Activated CD8-positive, alpha-beta memory T cell treated with anti-CD3 and anti-CD28 coated beads, Interleukin-2, amount 50 U/mL, for 4 hours (primary cell): ENCODE measurements at regions not wholly inside any gene's neighbourhood (a gene's known extent, or its start where the extent isn't known, plus 50 kb on each side); places are given as distances from the start of the nearest gene placed in this dataset.

Experiments
- DNase-seq: peaks from one replicate; pipeline ENCODE4 v3.0.0-alpha.2; 2020

DNA sequence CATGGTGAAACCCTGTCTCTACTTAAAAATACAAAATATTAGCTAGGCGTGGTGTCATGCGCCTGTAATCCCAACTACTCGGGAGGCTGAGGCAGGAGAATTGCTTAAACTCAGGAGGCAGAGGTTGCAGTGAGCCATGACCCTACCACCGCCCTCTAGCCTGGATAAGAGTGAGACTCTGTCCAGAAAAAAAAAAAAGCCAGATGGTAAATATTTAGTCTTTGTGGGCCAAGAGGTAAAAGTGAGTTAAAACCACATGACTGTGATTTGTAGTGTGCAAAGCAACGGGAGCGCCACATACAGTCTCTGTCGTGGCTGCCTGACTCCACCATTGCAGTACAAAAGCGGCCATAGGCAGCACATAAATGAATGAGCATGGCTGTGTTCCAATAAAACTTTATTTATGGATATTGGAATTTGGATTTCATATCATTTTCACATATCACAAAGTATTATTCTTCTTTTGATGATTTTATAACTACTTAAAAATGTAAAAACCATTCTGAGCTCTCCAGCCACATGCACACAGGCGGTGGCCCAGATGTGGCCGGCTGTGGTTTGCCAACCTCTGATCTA is 51.8 kb upstream of the CASZ1 start:
- no peak for DNase-seq

DNA sequence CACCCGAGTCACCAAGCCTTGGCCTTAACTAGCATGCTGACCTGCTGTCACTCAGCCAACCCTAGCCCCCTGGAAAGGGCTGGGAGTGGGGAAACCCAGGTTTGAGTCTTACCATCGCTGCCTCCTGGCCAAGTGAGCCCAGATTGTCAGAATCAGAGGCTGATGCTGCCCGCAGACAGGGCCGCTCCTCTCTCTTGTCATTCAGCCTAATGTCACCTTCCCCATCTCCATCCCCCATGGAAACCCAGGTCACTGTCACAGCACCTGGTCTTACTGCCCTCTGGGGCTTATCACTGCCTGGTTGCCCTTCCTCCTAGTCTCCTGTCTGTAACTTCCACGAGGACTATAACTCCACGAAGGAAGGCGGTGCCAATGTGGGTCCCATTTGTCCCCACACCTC is 53.6 kb upstream of the CASZ1 start:
- no peak for DNase-seq

GRCh38 chr1:10851024-10852013 is 54.9 kb upstream of the CASZ1 start:
- DNase-seq = no peak

DNA sequence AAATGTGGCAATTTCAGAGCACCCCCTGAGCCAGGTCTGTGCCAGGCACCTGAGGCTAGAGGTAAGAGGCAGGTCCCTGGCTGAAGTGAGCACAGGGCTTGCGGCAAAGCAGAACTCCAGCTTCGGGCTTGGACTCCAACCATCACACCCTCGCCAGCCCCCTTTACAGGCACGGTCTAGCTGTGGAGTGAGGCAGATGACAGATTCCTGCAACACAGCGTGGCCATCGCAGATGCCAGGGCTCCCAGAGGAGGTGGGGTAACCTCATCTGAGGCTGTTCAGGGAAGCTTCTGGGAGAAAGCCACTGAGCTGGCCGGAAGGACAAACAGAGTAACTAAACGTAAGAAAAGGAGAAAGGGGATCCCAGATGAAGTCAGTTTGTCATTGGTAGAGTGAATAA is 55.6 kb upstream of the CASZ1 start:
- no peak for DNase-seq

DNA sequence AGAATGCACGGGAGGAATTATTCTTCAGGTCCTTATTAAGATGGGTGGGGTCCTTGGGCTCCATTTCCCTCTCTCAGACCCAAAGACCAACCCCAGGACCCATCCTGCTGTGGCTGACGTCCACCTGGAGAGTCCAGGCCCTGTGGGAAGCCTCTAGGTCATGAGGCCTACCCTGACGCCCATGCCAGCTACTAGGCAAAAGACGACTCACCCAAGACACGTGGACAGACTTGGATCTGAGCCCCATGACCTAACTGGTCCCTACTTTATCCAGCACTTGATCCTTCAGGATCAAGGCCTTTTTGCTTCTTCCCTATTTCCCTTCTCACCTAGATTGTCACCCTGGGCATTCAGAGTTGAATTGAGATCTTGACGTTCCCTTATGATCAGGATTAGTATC is 56.0 kb upstream of the CASZ1 start:
- DNase-seq = no peak

DNA sequence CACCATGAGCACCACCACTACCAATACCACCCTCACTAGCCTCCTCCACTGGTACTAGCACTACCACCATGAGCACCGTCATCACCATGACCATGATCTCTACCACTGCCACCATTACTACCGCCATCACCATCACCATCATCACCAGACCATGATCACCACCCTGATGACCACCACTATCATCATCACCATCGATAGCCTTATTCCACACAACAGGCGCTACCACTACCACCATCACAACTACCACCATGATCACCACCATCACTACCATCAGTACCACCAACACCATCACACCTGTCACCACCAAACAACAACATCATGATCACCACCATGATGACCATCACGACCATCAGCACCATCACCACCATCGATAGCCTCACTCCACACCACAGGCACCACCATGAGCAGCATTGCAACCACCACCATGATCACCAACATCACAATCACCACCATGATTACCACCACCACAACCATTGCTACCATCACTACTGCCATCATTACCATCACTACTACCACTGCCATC is 56.6 kb upstream of the CASZ1 start:
- DNase-seq = no peak

- DNase-seq = no peak
These were observed 57.3 kb upstream of the CASZ1 start for GRCh38 chr1:10853701-10854100.

GRCh38 chr1:10854856-10855459 is 58.5 kb upstream of the CASZ1 start:
- no peak for DNase-seq

- DNase-seq = no peak
These were observed 59.8 kb upstream of the CASZ1 start for GRCh38 chr1:10856176-10856683.

DNA sequence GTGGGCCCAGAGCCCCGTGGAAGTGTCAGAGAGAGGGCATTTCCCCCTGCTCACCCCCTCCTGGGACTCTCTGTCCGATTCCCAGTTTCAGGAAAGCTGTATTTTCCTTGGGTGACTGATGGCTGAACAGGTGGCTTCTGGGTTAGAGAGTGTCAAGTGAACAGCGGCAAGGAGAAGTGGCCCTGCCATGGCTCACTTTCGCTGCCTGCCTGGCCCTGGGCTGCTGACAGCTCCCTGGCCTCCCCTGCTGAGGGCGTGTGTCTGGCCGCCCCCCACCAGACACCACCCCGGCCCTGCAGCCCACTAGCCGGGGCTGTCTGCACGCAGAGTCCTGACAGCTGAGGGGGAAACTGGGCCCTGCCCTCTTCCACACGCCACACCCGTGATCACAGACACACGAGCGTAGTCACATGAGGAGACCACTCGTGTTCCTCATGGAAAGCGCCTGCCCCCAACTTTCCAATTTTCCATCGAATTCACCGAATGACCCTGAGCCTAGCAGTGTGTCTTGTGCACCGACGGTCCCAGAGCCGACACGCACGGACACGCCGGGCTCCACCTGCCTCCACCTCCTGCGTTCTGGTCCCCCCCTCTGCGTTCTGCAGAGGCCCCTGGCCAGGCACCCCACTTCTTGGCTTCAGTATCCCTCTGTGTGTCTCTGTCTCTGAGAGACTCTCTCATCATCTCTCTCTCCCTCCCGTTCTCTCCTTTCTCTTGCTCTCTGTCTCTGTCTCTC is 60.6 kb upstream of the CASZ1 start:
- DNase-seq = no peak

DNA sequence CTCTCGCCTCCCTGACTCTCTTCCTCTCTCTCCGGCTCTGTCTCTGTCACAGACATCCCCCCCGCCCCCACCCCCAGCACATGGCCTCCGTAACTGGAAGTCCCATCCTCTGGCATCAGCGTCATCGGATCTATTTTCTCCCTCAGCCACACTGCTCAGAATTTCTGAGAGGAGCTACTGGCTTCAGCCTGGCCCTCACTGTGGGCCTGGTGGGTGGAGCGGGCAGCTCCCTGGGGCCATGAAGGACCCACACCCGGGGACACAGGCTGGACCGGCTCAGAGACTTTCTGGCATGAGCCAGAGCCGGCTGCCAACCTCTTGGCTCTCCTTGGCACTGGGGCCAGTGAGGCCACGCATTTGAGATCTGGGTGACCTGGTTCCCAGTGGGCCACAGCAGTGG is 61.2 kb upstream of the CASZ1 start:
- DNase-seq = no peak

DNA sequence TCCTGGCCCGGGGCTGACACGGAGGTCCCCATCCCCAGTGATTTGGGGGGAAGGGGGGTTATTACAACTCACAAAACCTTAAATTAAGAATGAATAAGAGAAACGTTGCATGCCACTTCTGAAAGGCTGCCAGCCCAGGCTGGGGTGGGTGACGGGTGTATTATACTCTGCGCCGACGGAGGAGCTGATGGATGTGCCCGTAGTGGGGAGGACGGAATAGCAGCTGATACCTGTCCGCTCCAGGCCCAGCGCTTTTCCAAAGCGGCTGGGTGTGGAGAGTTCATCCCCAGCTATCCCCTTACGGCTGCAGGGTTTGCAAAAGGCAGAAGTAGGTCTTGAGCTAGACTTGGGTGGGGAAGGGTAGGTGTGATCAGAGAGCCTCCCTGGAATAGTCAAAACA is 63.8 kb upstream of the CASZ1 start:
- DNase-seq = no peak

GRCh38 chr1:10860682-10861081 is 64.2 kb upstream of the CASZ1 start:
- DNase-seq = no peak

DNA sequence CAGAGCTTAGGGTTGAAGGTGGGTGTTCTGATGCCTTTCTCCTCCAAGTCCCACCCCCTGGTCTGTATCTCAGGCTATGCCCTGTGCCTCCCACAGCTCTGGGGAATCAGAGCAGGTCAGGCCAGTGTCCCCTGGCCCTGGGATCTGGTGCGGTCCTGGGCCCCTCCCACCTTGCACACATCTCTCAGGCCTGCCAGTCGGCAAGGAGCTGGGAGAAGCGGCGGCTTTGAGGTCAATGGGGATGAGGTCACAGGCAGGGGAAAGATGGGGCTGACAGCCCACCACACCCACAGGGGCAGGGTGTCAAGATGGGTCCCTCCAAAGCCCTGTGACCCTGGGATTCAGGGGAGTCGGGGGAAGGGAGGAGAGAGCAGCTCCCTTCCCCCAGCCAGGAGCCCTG is 65.4 kb upstream of the CASZ1 start:
- no peak for DNase-seq

GRCh38 chr1:10862743-10863335 is 66.4 kb upstream of the CASZ1 start:
- no peak for DNase-seq

- DNase-seq = no peak
These were observed 67.4 kb upstream of the CASZ1 start for GRCh38 chr1:10863886-10864285.

DNA sequence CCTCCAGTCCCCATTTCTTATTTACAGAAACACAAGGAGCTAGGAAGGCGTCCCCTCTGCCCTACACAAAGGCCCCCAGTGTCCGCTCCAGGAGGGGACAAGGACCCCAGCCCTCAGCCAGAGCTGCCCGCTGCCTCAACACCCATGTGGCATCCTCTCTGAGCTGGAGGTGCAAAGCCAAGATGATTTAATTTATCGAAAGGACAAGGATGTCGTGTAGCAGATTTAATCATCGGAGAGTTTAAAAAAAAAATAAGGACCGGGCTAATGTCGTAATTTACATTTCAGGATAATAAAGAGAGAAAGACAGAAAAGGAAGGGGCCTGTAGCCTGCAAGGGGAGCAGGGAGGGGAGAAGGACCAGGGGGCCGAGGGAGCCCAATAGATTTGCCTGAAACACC is 68.3 kb upstream of the CASZ1 start:
- DNase-seq = no peak

DNA sequence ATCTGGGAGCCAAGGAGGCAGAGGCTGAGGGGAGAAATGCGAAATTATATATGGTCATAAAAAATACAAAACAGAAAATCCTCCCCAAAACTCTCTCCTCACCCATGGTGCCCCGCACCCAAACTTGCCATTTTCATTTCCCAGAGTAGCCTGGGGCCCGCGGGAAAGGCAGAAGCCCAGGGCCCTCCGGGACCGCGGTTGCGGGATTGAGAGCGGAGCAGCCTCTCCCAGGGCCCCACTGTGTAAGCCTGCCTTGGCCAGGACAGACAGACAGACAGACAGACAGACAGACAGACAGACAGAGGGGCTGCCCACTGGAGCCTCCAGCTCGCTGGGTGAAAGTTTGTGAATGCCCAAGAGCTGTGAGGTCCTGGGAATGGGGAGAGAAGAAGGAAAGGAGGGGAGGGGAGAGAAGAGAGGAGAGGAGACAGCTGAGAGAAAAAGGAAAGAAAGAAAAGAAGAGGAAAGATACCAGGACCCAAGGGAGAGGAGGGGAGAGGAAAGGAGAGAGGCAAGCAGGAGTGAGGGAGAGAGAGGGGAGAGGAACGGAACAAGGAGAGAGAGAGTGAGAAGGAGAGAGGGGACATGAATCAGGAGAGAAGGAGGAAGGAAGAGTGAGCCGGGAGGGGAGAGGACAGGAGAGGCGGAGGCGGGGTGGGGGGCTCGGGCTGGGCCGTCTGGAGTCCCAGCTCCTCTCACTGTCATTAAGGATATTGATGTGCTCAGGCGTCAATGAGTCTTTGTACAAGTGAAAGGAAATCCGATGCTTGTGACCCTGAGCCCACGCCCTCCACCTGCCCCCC is 69.3 kb upstream of the CASZ1 start:
- no peak for DNase-seq

- DNase-seq = peak; percentile 39
These were observed 70.1 kb upstream of the CASZ1 start for GRCh38 chr1:10866321-10867093.

DNA sequence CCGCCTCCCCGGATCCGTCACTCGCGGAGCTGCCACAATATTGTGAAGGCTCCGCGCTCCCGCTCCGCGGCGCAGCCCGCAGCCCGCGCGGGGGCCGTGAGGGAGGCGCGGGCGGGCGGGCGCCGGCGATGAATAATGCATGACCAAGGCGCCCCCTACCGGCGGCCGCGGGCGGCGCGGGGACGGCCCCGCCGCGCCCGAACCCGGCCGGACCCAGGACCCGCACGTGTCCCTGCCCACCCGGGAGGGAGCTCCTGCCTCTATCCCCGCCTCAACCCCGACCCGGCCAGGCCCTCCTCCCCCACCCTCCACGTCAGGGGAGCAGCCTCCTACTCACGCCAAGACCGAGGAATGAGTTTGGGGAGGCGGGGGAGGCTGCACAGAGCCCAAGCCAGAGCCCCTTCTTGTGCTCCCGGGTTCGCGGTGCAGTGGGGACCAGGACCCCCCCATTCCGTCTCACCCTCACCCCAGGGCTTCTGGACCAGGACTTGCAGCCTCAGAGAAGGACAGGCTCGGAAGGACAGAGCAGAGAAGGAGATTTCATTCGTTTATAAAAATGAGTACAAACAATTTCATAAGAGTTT is 70.8 kb upstream of the CASZ1 start:
- DNase-seq = peak; percentile 68
